ENCODE measurements at regions not wholly inside any gene's neighbourhood (a gene's known extent, or its start where the extent isn't known, plus 50 kb on each side); places are given as distances from the start of the nearest gene placed in this dataset.

- H3K36me3 ChIP-seq (ENCODE audit: control insufficient read depth, insufficient read depth, low read length), result no peaks in the 10 kb centered on the region
- DNase-seq, result no peak
- no peak overlapping the region for H3K4me3 ChIP-seq (ENCODE audit: low read depth, low read length)
- intact Hi-C loops (cut with micrococcal nuclease; ENCODE audit: unreplicated experiment), result no loop called here
- H3K27me3 ChIP-seq (replicated peaks; ENCODE audit: control insufficient read depth, insufficient read depth, low read length), result no peaks in the 10 kb centered on the region
- Mint-ChIP-seq H3K4me3 (ENCODE audit: unreplicated experiment) (no peak overlapping the region), H3K9me3 (ENCODE audit: unreplicated experiment) (no peaks in the 10 kb centered on the region), H3K4me1 (ENCODE audit: low read depth, unreplicated experiment) (no peaks in the 10 kb centered on the region), H3K27ac (ENCODE audit: unreplicated experiment) (no peak overlapping the region), H3K36me3 (ENCODE audit: insufficient read depth, unreplicated experiment) (no peaks in the 10 kb centered on the region), H3K27me3 (ENCODE audit: insufficient read depth, unreplicated experiment) (peaks cover 2% of the 10 kb centered on the region)
- TF ChIP-seq, protein P1, sequence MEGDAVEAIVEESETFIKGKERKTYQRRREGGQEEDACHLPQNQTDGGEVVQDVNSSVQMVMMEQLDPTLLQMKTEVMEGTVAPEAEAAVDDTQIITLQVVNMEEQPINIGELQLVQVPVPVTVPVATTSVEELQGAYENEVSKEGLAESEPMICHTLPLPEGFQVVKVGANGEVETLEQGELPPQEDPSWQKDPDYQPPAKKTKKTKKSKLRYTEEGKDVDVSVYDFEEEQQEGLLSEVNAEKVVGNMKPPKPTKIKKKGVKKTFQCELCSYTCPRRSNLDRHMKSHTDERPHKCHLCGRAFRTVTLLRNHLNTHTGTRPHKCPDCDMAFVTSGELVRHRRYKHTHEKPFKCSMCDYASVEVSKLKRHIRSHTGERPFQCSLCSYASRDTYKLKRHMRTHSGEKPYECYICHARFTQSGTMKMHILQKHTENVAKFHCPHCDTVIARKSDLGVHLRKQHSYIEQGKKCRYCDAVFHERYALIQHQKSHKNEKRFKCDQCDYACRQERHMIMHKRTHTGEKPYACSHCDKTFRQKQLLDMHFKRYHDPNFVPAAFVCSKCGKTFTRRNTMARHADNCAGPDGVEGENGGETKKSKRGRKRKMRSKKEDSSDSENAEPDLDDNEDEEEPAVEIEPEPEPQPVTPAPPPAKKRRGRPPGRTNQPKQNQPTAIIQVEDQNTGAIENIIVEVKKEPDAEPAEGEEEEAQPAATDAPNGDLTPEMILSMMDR (IDR thresholded peaks at IDR 0.05; ENCODE audit: insufficient read depth in 1 of 2, low read depth in 1 of 2, low read length in 1 of 2, severe bottlenecking in 1 of 2, unreplicated experiment in 1 of 2), result no peak
- no peaks in the 10 kb centered on the region for H3K4me1 ChIP-seq
- ChIA-PET CTCF (no interaction called here), POLR2A (no interaction called here)
- no TSS peak for BruUV-seq (replicated peaks)
- no peaks in the 10 kb centered on the region for H3K9me3 ChIP-seq
Observed at GRCh38 chr4:181948839-181949382, 294.3 kb upstream of the TENM3 start.

GRCh38 chr4:181949704-181950312 lies 293.4 kb upstream of the TENM3 start:
- Histone ChIP-seq H3K36me3 (ENCODE audit: control insufficient read depth, insufficient read depth, low read length) (no peaks in the 10 kb centered on the region), H3K4me1 (no peaks in the 10 kb centered on the region), H3K4me3 (ENCODE audit: low read depth, low read length) (no peak overlapping the region), H3K27me3 (replicated peaks; ENCODE audit: control insufficient read depth, insufficient read depth, low read length) (no peaks in the 10 kb centered on the region), H3K9me3 (no peaks in the 10 kb centered on the region)
- H3K4me3 Mint-ChIP-seq (ENCODE audit: unreplicated experiment), result no peak overlapping the region
- no peak for DNase-seq
- intact Hi-C loops (cut with micrococcal nuclease; ENCODE audit: unreplicated experiment), result no loop called here
- no peaks in the 10 kb centered on the region for H3K9me3 Mint-ChIP-seq (ENCODE audit: unreplicated experiment)
- no peak overlapping the region for H3K27ac Mint-ChIP-seq (ENCODE audit: unreplicated experiment)
- no TSS peak for BruUV-seq (replicated peaks)
- ChIA-PET POLR2A (no interaction called here), CTCF (no interaction called here)
- TF ChIP-seq, protein P1 (IDR thresholded peaks at IDR 0.05; ENCODE audit: insufficient read depth in 1 of 2, low read depth in 1 of 2, low read length in 1 of 2, severe bottlenecking in 1 of 2, unreplicated experiment in 1 of 2), result no peak
- no peaks in the 10 kb centered on the region for H3K27me3 Mint-ChIP-seq (ENCODE audit: insufficient read depth, unreplicated experiment)
- H3K4me1 Mint-ChIP-seq (ENCODE audit: low read depth, unreplicated experiment), result no peaks in the 10 kb centered on the region
- no peaks in the 10 kb centered on the region for H3K36me3 Mint-ChIP-seq (ENCODE audit: insufficient read depth, unreplicated experiment)

DNA sequence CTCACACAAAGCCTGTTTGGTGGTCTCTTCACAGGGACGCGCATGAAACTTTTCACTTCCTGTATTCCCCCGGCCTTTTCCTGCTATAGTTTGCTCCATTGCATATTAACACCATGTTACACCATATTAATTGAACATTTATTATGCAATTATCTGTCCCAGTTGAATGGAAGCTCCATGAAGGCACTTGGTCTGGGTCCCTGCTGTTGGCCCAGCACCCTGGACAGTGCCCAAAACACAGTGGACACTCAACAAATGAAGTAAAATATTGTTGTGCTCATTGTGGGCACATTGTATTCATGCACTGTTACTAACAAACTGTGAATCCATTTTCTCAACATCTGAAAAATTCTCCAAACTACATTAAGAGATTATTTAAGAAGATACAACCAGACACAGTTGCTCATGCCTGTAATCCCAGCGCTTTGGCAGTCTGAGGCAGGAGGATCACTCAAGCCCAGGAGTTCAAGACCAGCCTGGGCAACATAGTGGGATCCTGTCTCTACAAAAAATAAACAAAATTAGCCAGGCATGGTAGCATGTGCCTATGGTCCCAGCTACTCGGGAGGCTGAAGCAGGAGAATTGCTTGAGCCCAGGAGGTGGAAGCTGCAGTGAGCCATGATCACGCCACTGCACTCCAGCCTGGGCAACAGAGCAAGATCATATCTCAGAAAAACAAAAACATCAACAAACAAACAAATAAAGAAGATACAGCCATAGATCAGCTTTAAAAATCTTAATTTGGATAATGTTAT lies 292.7 kb upstream of the TENM3 start:
- no TSS peak for BruUV-seq (replicated peaks)
- no peak overlapping the region for H3K4me3 ChIP-seq (ENCODE audit: low read depth, low read length)
- H3K36me3 ChIP-seq (ENCODE audit: control insufficient read depth, insufficient read depth, low read length), result no peaks in the 10 kb centered on the region
- no peak for DNase-seq
- intact Hi-C loops (cut with micrococcal nuclease; ENCODE audit: unreplicated experiment), result no loop called here
- no peaks in the 10 kb centered on the region for H3K27me3 ChIP-seq (replicated peaks; ENCODE audit: control insufficient read depth, insufficient read depth, low read length)
- TF ChIP-seq, protein P1 (IDR thresholded peaks at IDR 0.05; ENCODE audit: insufficient read depth in 1 of 2, low read depth in 1 of 2, low read length in 1 of 2, severe bottlenecking in 1 of 2, unreplicated experiment in 1 of 2), result no peak
- no peak overlapping the region for H3K4me3 Mint-ChIP-seq (ENCODE audit: unreplicated experiment)
- POLR2A ChIA-PET, result no interaction called here
- H3K4me1 ChIP-seq, result no peaks in the 10 kb centered on the region
- CTCF ChIA-PET, result no interaction called here
- no peaks in the 10 kb centered on the region for H3K9me3 ChIP-seq
- H3K9me3 Mint-ChIP-seq (ENCODE audit: unreplicated experiment), result no peaks in the 10 kb centered on the region
- H3K27ac Mint-ChIP-seq (ENCODE audit: unreplicated experiment), result no peak overlapping the region
- H3K27me3 Mint-ChIP-seq (ENCODE audit: insufficient read depth, unreplicated experiment), result no peaks in the 10 kb centered on the region
- no peaks in the 10 kb centered on the region for H3K36me3 Mint-ChIP-seq (ENCODE audit: insufficient read depth, unreplicated experiment)
- no peaks in the 10 kb centered on the region for H3K4me1 Mint-ChIP-seq (ENCODE audit: low read depth, unreplicated experiment)

Data from Caco-2 (cell line).